Transverse colon (tissue), 4 donors: ENCODE measurements at regions not wholly inside any gene's neighbourhood (a gene's known extent, or its start where the extent isn't known, plus 50 kb on each side); places are given as distances from the start of the nearest gene placed in this dataset.

Experiments
- CTCF ChIP-seq, 5 experiments: fragments of 200-600 bp in 3 of 5; fragments of 450-650 bp in 2 of 5; sonication (generic) in 3 of 5; IDR thresholded peaks; 1 replicate in 2 of 5; 2 replicates in 3 of 5; pipeline ENCODE4 v1.5.1; 2016 to 2017; ENCODE audit warnings: antibody characterized with exemption in 5 of 5, inconsistent platforms in 3 of 5, mild to moderate bottlenecking in 2 of 5, moderate library complexity in 1 of 5
- EP300 ChIP-seq: sonication (generic); formaldehyde crosslinking; IDR thresholded peaks from one replicate; pipeline ENCODE4 v1.6.1; 2017; ENCODE audit warnings: antibody characterized with exemption, low read depth
- POLR2A ChIP-seq: fragments of 450-650 bp; IDR thresholded peaks from one replicate; pipeline ENCODE4 v1.6.1; 2016; ENCODE audit warnings: antibody characterized with exemption, mild to moderate bottlenecking, moderate library complexity
- POLR2AphosphoS5 ChIP-seq, 3 donors: sonication (generic); formaldehyde crosslinking; IDR thresholded peaks; one replicate each; pipeline ENCODE4 v1.6.1; 2016; ENCODE audit warnings: antibody characterized with exemption in 3 of 3

GRCh38 chr11:128215238-128215882, 372.0 kb downstream of the ETS1 start:
- no peak for TF ChIP-seq POLR2A
- TF ChIP-seq CTCF (IDR thresholded peaks at IDR 0.05) = no peak
- no peak for TF ChIP-seq POLR2AphosphoS5 (IDR thresholded peaks at IDR 0.05)
- TF ChIP-seq EP300 = no peak
